Sigmoid colon (tissue), 4 donors: ENCODE measurements at regions not wholly inside any gene's neighbourhood (a gene's known extent, or its start where the extent isn't known, plus 50 kb on each side); places are given as distances from the start of the nearest gene placed in this dataset.

Source experiments
- POLR2AphosphoS5 ChIP-seq, 4 donors: sonication (generic); formaldehyde crosslinking; IDR thresholded peaks; one replicate each; pipeline ENCODE4 v1.6.1; 2017; ENCODE audit warnings: antibody characterized with exemption in 4 of 4
- TF ChIP-seq, protein P1 (sequence below), 4 experiments: fragments of 450-650 bp in 3 of 4; fragments of 200-600 bp in 1 of 4; IDR thresholded peaks; one replicate each; pipeline ENCODE4 v1.5.1; 2016 to 2019; ENCODE audit warnings: antibody characterized with exemption in 4 of 4, mild to moderate bottlenecking in 3 of 4, moderate library complexity in 2 of 4

GRCh38 chr16:86892509-86892908 is 314.2 kb downstream of the FOXL1 start:
- TF ChIP-seq, protein P1, sequence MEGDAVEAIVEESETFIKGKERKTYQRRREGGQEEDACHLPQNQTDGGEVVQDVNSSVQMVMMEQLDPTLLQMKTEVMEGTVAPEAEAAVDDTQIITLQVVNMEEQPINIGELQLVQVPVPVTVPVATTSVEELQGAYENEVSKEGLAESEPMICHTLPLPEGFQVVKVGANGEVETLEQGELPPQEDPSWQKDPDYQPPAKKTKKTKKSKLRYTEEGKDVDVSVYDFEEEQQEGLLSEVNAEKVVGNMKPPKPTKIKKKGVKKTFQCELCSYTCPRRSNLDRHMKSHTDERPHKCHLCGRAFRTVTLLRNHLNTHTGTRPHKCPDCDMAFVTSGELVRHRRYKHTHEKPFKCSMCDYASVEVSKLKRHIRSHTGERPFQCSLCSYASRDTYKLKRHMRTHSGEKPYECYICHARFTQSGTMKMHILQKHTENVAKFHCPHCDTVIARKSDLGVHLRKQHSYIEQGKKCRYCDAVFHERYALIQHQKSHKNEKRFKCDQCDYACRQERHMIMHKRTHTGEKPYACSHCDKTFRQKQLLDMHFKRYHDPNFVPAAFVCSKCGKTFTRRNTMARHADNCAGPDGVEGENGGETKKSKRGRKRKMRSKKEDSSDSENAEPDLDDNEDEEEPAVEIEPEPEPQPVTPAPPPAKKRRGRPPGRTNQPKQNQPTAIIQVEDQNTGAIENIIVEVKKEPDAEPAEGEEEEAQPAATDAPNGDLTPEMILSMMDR (IDR thresholded peaks at IDR 0.05) = no peak
- no peak for TF ChIP-seq POLR2AphosphoS5 (IDR thresholded peaks at IDR 0.05)
